HCT116 (cell line): ENCODE measurements at regions not wholly inside any gene's neighbourhood (a gene's known extent, or its start where the extent isn't known, plus 50 kb on each side); places are given as distances from the start of the nearest gene placed in this dataset.

Experiments used
- ATAC-seq: fragments of 200-7000 bp; cut with Tn5 transposase; 2 replicates; pipeline ENCODE4 v1.9.1; 2020; ENCODE audit warnings: mild to moderate bottlenecking, moderate library complexity
- BruUV-seq: library from RNA; stranded (reverse); fragments of 400-500 nt; replicated peaks from 2 replicates; lab custom pipeline; 2021; lab: Mats Ljungman, UMichigan
- CTCF ChIA-PET: fragments of 300-600 bp; sonication (Branson Sonifier 250); formaldehyde crosslinking; loops from one replicate; lab custom pipeline; 2021; ENCODE audit warnings: antibody characterized with exemption; lab: Charles Lee
- POLR2A ChIA-PET: fragments of 300-600, 350-600 bp; sonication (Branson Sonifier 250); formaldehyde crosslinking; loops from one replicate; lab custom pipeline; 2021; ENCODE audit warnings: antibody characterized with exemption; lab: Charles Lee
- RAD21 ChIA-PET, 2 experiments: fragments of 300-600 bp; sonication (Branson Sonifier 250); formaldehyde crosslinking; loops; one replicate each; lab custom pipeline; 2023; ENCODE audit warnings: low total read pairs in 2 of 2; ENCODE audit not compliant: uncharacterized antibody in 2 of 2, unreplicated experiment in 2 of 2, low non-redundant PET in 1 of 2; lab: Charles Lee
- DNase-seq: peaks from one replicate; pipeline ENCODE4 v3.0.0-alpha.2; 2010; ENCODE audit warnings: low read depth, low spot score
- H2AFZ ChIP-seq: fragments of 200-600 bp; shearing (Covaris generic), sonication (generic); 2 replicates; pipeline ENCODE4 v1.6.1; 2017; ENCODE audit warnings: low read depth, mixed run types, mixed read lengths, antibody characterized with exemption, low read length; ENCODE audit not compliant: poor library complexity, severe bottlenecking
- H3K27ac ChIP-seq: 2 replicates; pipeline ENCODE4 v1.5.1; 2012; ENCODE audit warnings: low read depth, low read length
- H3K27me3 ChIP-seq: fragments of 200-600 bp; sonication (generic); 2 replicates; pipeline ENCODE4 v1.6.1; 2016; ENCODE audit warnings: mixed run types, low read length, mixed read lengths; ENCODE audit not compliant: insufficient read depth
- H3K36me3 ChIP-seq, 2 experiments: fragments of 200-500 bp in 1 of 2; fragments of 200-600 bp in 1 of 2; sonication (Bioruptor generic) in 1 of 2; sonication (generic) in 1 of 2; 2 replicates each; pipeline versions ENCODE4 v1.5.1 to v1.6.1; 2014 to 2016; ENCODE audit warnings: low read length in 2 of 2, inconsistent platforms in 1 of 2, mixed read lengths in 1 of 2, mixed run types in 1 of 2; ENCODE audit not compliant: insufficient read depth in 2 of 2, control insufficient read depth in 1 of 2
- H3K4me1 ChIP-seq, 2 experiments: fragments of 200-600 bp in 1 of 2; sonication (generic) in 1 of 2; 2 replicates each; pipeline versions ENCODE4 v1.5.1 to v1.6.1; 2012 to 2017; ENCODE audit warnings: low read length in 2 of 2, inconsistent platforms in 1 of 2, mild to moderate bottlenecking in 1 of 2, mixed read lengths in 1 of 2, mixed run types in 1 of 2, moderate library complexity in 1 of 2; ENCODE audit not compliant: insufficient read depth in 2 of 2, control insufficient read depth in 1 of 2
- H3K4me2 ChIP-seq: fragments of 200-600 bp; sonication (generic); 2 replicates; pipeline ENCODE4 v1.6.1; 2017; ENCODE audit warnings: mixed run types, low read length, mixed read lengths
- H3K4me3 ChIP-seq, 2 experiments: fragments of 200-600 bp in 1 of 2; sonication (generic) in 1 of 2; replicated peaks in 1 of 2; 2 replicates each; pipeline ENCODE4 v1.5.1; 2011 to 2016; ENCODE audit warnings: low read length in 2 of 2, control low read depth in 1 of 2, low read depth in 1 of 2, mild to moderate bottlenecking in 1 of 2, mixed read lengths in 1 of 2, mixed run types in 1 of 2
- H3K79me2 ChIP-seq: fragments of 200-600 bp; sonication (generic); 2 replicates; pipeline ENCODE4 v1.6.1; 2017; ENCODE audit warnings: mild to moderate bottlenecking, mixed run types, low read length, moderate library complexity, mixed read lengths; ENCODE audit not compliant: insufficient read depth
- H3K9ac ChIP-seq: fragments of 200-600 bp; sonication (generic); 2 replicates; pipeline ENCODE4 v1.6.1; 2016; ENCODE audit warnings: low read length, mixed read lengths
- H3K9me2 ChIP-seq: fragments of 200-600 bp; sonication (generic), shearing (Covaris generic); 2 replicates; pipeline ENCODE4 v1.6.1; 2017; ENCODE audit warnings: mixed run types, mild to moderate bottlenecking, moderate library complexity; ENCODE audit not compliant: insufficient read depth
- H3K9me3 ChIP-seq, 2 experiments: fragments of 200-500 bp in 1 of 2; fragments of 200-600 bp in 1 of 2; sonication (Bioruptor generic) in 1 of 2; sonication (generic) in 1 of 2; 2 replicates each; pipeline ENCODE4 v1.6.1; 2014 to 2017; ENCODE audit warnings: low read length in 2 of 2, mixed read lengths in 2 of 2, inconsistent platforms in 1 of 2, low read depth in 1 of 2, mild to moderate bottlenecking in 1 of 2, mixed run types in 1 of 2, moderate library complexity in 1 of 2; ENCODE audit not compliant: control insufficient read depth in 1 of 2, insufficient read depth in 1 of 2
- H4K20me1 ChIP-seq: fragments of 200-600 bp; sonication (generic), shearing (Covaris generic); 2 replicates; pipeline ENCODE4 v1.6.1; 2017; ENCODE audit warnings: mixed run types, mild to moderate bottlenecking, moderate library complexity; ENCODE audit not compliant: insufficient read depth
- CBX3 ChIP-seq: IDR thresholded peaks from 2 replicates; pipeline ENCODE4 v1.6.1; 2012; ENCODE audit warnings: low read depth
- CEBPB ChIP-seq: IDR thresholded peaks from 2 replicates; pipeline ENCODE4 v1.6.1; 2012; ENCODE audit warnings: low read depth
- EZH2 ChIP-seq: fragments of 200-600 bp; sonication (generic); IDR thresholded peaks from 2 replicates; pipeline ENCODE4 v1.6.1; 2017; ENCODE audit warnings: antibody characterized with exemption, mixed run types
- RAD21 ChIP-seq: IDR thresholded peaks from 2 replicates; pipeline ENCODE4 v1.6.1; 2012; ENCODE audit warnings: low read depth, mild to moderate bottlenecking
- SIN3A ChIP-seq: IDR thresholded peaks from 2 replicates; pipeline ENCODE4 v1.6.1; 2012; ENCODE audit warnings: low read depth
- YY1 ChIP-seq: IDR thresholded peaks from 2 replicates; pipeline ENCODE4 v1.6.1; 2011; ENCODE audit warnings: low read length, low read depth, moderate library complexity, mild to moderate bottlenecking; ENCODE audit not compliant: insufficient replicate concordance; ENCODE audit errors: extremely low read depth
- intact Hi-C: fragments of 100-400 bp; cut with micrococcal nuclease; formaldehyde crosslinking; loops from 2 replicates; pipeline ENCODE4 v1.10.0; 2022
- TF ChIP-seq, protein P1 (sequence below), 3 experiments: fragments of 200-600 bp in 1 of 3; sonication (generic) in 1 of 3; IDR thresholded peaks in 2 of 3; conservative IDR thresholded peaks in 1 of 3; 2 replicates each; pipeline ENCODE4 v1.5.1; 2012 to 2017; ENCODE audit warnings: low read depth in 2 of 3, low read length in 2 of 3, antibody characterized with exemption in 1 of 3, borderline replicate concordance in 1 of 3, control low read depth in 1 of 3, mild to moderate bottlenecking in 1 of 3, mixed read lengths in 1 of 3, mixed run types in 1 of 3, moderate library complexity in 1 of 3; ENCODE audit not compliant: insufficient read depth in 1 of 3

DNA sequence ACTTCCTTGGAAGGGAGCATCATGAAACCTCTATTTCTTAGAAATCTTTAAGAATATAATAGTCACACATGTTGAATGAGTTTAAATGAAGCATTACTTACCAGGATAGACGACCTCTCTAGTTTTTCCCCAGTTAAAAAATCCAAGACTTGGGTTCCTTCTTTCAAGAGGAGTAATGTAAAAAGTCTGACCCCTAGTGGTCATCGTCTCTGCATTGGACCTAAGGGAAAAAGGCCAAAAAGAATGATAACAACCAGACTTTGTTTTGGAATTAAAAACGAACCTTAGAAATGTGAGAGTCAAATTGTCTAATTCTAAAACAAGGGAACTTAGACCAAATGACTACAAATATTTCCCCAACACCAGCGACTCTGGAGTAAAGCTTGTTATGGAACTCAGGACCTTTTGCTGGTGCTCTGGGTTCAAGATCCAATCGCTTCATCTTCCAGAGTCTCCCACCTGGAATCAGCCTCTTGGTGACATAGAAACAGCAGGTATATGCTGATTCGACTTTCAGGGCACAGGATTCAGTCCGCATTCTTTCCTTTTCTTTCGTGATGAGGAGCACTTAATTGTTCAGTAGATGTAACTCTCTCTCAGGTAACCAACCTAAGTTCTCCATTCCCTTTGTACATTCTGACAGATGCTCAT lies 214.8 kb upstream of the TPRG1 start:
- H3K79me2 ChIP-seq: no peaks in the 10 kb centered on the region
- TF ChIP-seq EZH2: no peak
- TF ChIP-seq, protein P1, sequence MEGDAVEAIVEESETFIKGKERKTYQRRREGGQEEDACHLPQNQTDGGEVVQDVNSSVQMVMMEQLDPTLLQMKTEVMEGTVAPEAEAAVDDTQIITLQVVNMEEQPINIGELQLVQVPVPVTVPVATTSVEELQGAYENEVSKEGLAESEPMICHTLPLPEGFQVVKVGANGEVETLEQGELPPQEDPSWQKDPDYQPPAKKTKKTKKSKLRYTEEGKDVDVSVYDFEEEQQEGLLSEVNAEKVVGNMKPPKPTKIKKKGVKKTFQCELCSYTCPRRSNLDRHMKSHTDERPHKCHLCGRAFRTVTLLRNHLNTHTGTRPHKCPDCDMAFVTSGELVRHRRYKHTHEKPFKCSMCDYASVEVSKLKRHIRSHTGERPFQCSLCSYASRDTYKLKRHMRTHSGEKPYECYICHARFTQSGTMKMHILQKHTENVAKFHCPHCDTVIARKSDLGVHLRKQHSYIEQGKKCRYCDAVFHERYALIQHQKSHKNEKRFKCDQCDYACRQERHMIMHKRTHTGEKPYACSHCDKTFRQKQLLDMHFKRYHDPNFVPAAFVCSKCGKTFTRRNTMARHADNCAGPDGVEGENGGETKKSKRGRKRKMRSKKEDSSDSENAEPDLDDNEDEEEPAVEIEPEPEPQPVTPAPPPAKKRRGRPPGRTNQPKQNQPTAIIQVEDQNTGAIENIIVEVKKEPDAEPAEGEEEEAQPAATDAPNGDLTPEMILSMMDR (IDR thresholded peaks at IDR 0.05 in 2 of 3, conservative IDR thresholded peaks at IDR 0.05 in 1 of 3; ENCODE audit: borderline replicate concordance in 1 of 3, insufficient read depth in 1 of 3, low read depth in 2 of 3, low read length in 2 of 3): peak; percentile 74 to 85 (median 77)
- no peak for TF ChIP-seq YY1
- TF ChIP-seq CEBPB: 0 out of 2 replicates have a peak, but pooled peaks have one; percentile 21
- peak; percentile 78 for TF ChIP-seq RAD21
- TF ChIP-seq CBX3: peak; percentile 20; the same call in 1 of the 2 replicates
- TF ChIP-seq SIN3A: no peak
- TF ChIP-seq, all 23 proteins: peak for 4
- peak; percentile 60 for DNase-seq
- H3K4me3 ChIP-seq: no peak overlapping the region
- RAD21 ChIA-PET: no interaction called here
- H3K4me1 ChIP-seq: no peaks in the 10 kb centered on the region
- no peaks in the 10 kb centered on the region for H4K20me1 ChIP-seq
- H2AFZ ChIP-seq: peak overlapping the region; percentile 20
- intact Hi-C loops: loop anchor here (10.0 kb wide), 1 partner anchor 792 kb away; no protein-coding TSS in a partner anchor
- no TSS peak for BruUV-seq
- ATAC-seq: peak; percentile 61
- CTCF ChIA-PET: interaction anchor here (8.7 kb wide), 1 partner anchor 1217 kb away, joined by 260 read pairs; no protein-coding TSS in a partner anchor
- no peak overlapping the region for H3K27ac ChIP-seq
- POLR2A ChIA-PET: no interaction called here
- no peaks in the 10 kb centered on the region for H3K27me3 ChIP-seq
- H3K9me3 ChIP-seq: no peaks in the 10 kb centered on the region
- H3K36me3 ChIP-seq: no peaks in the 10 kb centered on the region
- H3K4me2 ChIP-seq: no peak overlapping the region
- no peaks in the 10 kb centered on the region for H3K9me2 ChIP-seq
- H3K9ac ChIP-seq: no peak overlapping the region
